ENCODE measurements at regions not wholly inside any gene's neighbourhood (a gene's known extent, or its start where the extent isn't known, plus 50 kb on each side); places are given as distances from the start of the nearest gene placed in this dataset.
A peak's percentile ranks its signal among the peaks of the same experiment; 100 is the strongest.

DNA sequence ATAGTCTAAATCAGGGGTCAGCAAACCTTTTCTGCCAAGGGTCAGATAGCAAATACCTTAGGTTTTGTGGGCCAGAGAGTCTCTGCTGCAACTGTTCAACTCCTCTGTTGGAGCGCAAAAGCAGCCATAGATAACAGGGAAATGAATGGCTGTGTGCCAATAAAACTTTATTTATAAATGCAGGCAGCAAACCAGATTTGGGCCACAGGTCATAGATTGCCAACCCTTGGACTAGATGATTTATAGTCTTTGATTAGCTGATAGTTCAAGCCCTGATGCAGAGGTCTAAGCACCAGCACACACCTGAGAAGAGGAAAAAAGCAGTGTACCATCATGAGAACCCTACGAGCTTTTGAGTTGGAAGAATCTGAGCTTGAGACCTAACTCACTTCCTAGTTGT lies 86.0 kb upstream of the DYNLRB2 start:
- no peak for DNase-seq (ENCODE audit: low read depth)
- TF ChIP-seq, protein P1, sequence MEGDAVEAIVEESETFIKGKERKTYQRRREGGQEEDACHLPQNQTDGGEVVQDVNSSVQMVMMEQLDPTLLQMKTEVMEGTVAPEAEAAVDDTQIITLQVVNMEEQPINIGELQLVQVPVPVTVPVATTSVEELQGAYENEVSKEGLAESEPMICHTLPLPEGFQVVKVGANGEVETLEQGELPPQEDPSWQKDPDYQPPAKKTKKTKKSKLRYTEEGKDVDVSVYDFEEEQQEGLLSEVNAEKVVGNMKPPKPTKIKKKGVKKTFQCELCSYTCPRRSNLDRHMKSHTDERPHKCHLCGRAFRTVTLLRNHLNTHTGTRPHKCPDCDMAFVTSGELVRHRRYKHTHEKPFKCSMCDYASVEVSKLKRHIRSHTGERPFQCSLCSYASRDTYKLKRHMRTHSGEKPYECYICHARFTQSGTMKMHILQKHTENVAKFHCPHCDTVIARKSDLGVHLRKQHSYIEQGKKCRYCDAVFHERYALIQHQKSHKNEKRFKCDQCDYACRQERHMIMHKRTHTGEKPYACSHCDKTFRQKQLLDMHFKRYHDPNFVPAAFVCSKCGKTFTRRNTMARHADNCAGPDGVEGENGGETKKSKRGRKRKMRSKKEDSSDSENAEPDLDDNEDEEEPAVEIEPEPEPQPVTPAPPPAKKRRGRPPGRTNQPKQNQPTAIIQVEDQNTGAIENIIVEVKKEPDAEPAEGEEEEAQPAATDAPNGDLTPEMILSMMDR (IDR thresholded peaks at IDR 0.05; ENCODE audit: insufficient read depth, low read depth, low read length, missing control alignments) = no peak
- no peak overlapping the region for H3K4me3 ChIP-seq (ENCODE audit: low read depth, low read length)

DNA sequence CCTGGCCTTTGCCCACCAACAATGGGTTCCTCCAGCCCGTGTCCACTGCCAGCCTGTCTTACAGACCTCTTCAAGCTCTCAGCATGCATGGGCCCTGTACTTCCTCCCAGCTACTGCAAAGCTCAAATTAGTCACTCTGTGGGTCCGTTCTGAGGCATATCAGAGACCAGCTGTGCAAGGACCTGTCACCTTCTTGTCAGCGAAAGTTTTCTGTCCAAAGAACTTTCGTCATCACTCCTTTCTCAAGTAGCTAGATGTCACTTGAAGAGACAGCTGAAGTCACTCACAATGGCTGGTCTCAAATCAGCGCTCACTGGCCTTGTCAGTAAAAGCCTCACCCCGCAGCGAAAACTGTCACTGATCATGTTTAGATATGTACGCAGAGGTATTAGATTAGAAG lies 91.4 kb upstream of the DYNLRB2 start:
- TF ChIP-seq, protein P1 (IDR thresholded peaks at IDR 0.05; ENCODE audit: insufficient read depth, low read depth, low read length, missing control alignments) = no peak
- H3K4me3 ChIP-seq (ENCODE audit: low read depth, low read length) = no peak overlapping the region
- DNase-seq (ENCODE audit: low read depth) = peak; percentile 4

DNA sequence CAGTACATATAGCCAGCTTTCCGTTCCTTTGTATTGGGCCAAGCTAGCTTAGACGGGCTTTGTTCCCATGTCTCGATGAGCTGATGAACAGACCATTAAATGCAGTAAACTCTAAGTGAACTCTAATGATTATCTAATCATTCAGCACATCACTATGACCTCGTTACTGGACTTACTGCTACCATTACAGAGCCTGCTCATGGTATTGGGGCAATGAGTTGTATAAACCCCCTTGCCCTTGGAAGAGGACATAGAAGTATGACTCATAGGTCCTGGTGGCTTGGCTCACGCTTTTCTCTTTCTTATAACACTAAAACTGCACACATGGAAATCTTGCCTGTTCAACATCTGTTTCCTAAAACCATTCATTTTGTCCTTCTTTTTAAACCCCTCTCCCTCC lies 93.6 kb upstream of the DYNLRB2 start:
- no peak overlapping the region for H3K4me3 ChIP-seq (ENCODE audit: low read depth, low read length)
- TF ChIP-seq, protein P1 (IDR thresholded peaks at IDR 0.05; ENCODE audit: insufficient read depth, low read depth, low read length, missing control alignments) = no peak
- no peak for DNase-seq (ENCODE audit: low read depth)

DNA sequence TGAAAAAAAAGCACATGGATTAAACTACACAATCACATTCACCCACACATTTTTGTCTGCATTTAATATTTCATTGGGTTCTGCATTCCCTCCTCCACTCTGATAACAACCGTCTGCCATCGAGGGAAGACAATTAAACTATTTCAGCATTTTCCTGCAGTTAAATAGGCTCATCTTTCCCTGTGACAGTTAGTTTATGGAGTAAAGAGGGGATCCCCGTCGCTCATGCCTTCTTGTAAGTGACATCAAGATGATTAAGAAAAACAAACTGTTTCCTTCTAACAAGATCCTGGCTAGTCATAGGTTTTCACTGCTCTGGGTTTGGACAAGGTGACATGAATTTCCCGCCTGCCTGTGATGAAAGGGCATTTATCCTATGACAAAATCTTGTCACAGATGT lies 98.0 kb upstream of the DYNLRB2 start:
- H3K4me3 ChIP-seq (ENCODE audit: low read depth, low read length) = no peak overlapping the region
- TF ChIP-seq, protein P1 (IDR thresholded peaks at IDR 0.05; ENCODE audit: insufficient read depth, low read depth, low read length, missing control alignments) = no peak
- no peak for DNase-seq (ENCODE audit: low read depth)

DNA sequence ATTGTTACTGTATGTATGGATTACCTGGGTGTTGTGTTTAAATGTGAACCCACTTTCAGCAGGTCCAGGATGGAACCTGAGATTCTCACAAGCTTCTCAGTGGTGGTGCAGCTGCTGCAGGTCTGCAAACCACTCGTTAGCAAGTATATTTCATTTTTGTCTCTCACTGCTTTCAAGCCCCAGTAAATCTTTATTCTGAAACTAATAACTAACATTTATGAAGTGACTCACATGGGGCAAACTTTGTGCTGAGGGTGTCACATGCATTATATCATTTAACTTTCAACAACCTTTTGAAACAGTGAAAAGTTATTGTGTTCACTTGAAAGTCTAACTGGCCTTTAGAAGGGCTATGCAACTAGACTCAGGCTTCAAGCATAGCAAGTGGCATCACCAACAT lies 98.9 kb upstream of the DYNLRB2 start:
- H3K4me3 ChIP-seq (ENCODE audit: low read depth, low read length) = no peak overlapping the region
- TF ChIP-seq, protein P1 (IDR thresholded peaks at IDR 0.05; ENCODE audit: insufficient read depth, low read depth, low read length, missing control alignments) = no peak
- no peak for DNase-seq (ENCODE audit: low read depth)

DNA sequence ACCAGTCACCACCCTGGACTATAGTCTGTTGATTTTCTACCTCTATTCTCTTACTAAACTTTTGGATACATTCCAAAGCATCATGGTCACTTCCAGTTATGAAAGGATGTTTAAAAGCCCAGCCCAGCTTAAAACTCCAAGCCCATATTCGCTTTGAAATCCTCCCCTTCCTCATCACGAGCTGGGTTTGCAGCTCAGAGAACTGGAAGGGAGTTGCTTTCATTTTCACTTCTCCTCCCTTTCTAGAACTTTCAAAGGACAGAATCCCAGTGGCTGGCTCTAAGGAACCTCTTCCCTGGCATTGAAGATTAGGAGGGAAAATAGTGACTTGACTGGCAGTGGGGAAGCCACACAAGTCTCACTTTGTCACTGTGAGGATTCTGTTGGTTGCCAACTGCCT lies 100.1 kb upstream of the DYNLRB2 start:
- TF ChIP-seq, protein P1 (IDR thresholded peaks at IDR 0.05; ENCODE audit: insufficient read depth, low read depth, low read length, missing control alignments) = no peak
- no peak for DNase-seq (ENCODE audit: low read depth)
- no peak overlapping the region for H3K4me3 ChIP-seq (ENCODE audit: low read depth, low read length)

DNA sequence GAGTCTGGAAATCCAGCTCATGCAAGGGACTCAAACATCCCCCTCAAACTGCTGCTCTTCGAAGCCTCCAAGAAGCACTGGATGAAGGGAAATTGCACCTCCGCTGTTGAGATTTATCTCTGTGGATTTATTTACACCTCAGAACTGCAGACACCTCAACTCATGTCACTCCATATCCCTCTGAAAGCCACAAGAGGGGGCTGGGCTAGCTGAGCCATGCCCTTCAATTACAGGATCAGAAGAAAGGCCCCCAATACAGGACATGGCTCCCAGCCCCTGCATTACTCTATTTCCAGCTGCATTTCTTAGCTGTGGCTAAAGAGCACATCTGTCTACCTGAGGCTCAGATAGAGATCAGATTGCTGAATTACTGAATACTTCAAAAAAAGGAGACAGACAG lies 103.1 kb upstream of the DYNLRB2 start:
- DNase-seq (ENCODE audit: low read depth) = no peak
- TF ChIP-seq, protein P1 (IDR thresholded peaks at IDR 0.05; ENCODE audit: insufficient read depth, low read depth, low read length, missing control alignments) = no peak
- H3K4me3 ChIP-seq (ENCODE audit: low read depth, low read length) = no peak overlapping the region

Data from GM12865 (cell line).